GM18517 (cell line): ENCODE measurements at regions not wholly inside any gene's neighbourhood (a gene's known extent, or its start where the extent isn't known, plus 50 kb on each side); places are given as distances from the start of the nearest gene placed in this dataset.
A peak's percentile ranks its signal among the peaks of the same experiment; 100 is the strongest.

Experiments used
- ATAC-seq: cut with Tn5 transposase; IDR thresholded peaks from one replicate; pipeline ENCODE4 v1.9.1; 2021; ENCODE audit warnings: mild to moderate bottlenecking, moderate library complexity; ENCODE audit not compliant: unreplicated experiment

DNA sequence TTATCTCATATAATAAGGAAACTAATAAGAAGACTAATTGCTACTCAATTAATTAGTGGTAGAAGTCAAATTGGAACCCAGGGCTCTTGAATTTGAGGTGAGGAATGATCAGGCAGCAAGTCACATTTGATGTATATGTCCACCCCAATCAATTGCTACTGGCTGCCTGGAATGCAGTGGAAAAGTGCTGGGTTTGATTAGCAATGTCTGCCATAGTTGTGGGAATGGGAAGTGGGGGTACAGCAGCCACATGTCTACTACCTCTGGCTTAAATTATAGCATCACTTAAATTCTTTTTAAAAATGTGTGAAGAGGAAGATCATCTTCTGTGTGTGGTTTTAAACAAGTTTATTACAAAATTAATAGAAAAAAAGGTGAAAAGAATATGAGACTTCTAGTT lies 50.8 kb upstream of the NAV2 start:
- no peak for ATAC-seq

DNA sequence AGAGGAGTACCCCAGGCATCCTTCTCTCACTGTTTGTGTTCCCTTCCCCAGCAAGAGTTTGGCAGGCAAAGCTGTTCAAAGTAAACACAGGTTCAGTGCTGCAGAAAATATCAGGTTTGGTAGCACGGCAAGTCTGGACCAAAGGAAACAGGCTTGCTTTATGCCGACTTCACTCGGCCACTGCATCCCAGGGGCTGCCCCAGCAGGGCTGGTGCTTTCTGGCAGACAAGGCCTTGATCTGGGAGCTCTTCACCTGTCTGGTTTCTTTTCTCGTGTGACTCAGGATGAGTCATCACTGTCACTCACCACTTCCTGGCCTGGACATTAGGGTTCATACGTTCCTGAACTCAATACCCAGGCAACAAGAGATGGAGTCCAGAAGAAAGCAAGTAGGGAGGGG lies 52.6 kb upstream of the NAV2 start:
- ATAC-seq, result peak; percentile 100

DNA sequence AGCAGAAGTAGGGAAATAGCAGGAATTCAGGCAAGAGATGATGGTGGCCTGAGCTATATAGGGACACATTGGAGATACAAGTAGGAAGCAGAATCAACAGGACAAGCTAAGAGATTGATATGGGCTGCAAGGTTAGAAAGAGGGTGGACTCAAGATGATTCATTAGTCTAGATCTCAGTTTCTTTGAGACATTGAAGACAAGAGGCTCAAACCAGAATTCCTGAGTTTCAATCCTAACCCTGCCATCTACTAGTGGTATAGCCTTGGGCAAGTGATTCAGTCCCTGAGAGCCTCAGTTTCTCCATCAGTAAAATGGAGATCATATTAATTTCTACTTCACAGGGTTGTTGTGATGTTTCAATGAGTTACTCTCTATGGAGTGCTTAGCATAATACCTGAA lies 53.1 kb upstream of the NAV2 start:
- ATAC-seq, result no peak

DNA sequence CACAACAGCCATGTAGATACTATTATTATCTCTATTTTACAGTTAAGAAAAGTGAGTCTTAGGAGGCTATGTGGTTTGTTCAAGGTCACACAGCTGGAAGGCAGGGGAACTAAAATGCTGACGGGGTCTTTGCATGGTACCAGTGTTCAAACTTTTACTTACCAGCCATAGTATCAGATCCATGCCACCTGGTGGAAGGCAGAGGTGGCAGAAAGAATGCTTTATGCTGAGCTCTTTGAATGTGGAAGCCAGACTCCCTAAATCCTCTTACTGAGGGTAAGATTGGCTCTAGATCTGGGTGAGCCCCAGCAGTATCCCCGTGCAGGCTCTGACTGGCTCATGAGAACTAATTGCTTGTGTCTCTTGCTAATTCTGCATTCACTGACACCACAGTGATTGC lies 54.3 kb upstream of the NAV2 start:
- no peak for ATAC-seq

DNA sequence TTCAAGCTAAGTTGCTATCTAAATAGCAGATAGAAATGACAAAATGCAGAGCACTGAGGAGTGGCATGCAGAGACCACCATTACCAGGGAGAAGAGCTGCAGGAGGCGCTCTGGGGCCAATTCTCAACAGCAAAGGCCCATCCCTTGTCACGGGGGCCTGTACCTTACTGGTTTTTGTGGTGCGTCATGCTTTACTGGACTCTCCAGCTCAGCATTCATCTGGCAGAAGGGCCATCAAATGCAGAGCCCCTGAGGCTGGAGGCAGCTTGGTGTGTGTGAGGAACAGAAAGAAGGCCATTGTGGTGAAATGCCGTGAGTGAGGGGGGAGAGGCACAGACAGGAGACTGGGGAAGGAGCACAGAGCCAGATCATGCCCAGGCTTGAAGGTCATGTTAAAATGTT lies 56.5 kb upstream of the NAV2 start:
- no peak for ATAC-seq

DNA sequence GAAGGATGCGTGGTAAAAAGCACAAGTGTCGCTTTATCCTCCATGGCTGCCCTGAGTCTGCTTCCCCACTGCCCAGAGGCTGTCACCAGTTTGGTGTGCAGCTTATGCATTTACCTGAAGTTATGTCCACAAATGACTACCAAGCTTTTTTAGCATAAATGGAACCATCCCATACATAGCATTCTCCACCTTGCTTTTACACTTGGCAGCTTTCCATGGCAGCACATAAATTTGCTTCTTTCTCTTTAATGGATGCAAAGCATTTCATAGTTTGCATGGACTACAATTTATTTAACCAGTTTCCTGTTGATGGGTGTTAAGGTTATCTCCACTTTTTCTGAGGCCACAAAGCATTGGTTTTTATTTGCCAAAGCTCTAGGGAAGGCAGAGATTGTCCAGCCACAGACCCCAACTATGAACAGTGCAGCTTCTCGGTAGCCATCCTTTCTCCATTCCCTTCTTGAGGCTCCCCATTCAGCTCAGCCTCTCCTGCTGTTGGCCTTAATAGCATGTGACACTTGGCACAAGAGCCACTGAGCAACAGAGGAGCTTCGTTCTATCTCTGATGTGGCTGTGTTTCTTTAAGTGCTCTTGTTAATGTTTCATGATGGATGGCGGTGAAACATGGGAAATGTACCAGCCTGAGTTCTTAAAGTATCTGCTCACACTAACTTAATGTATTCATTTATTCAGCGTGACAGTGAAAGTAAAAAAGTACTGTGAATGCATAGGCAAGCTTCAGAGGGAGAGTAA lies 59.8 kb upstream of the NAV2 start:
- ATAC-seq, result no peak

DNA sequence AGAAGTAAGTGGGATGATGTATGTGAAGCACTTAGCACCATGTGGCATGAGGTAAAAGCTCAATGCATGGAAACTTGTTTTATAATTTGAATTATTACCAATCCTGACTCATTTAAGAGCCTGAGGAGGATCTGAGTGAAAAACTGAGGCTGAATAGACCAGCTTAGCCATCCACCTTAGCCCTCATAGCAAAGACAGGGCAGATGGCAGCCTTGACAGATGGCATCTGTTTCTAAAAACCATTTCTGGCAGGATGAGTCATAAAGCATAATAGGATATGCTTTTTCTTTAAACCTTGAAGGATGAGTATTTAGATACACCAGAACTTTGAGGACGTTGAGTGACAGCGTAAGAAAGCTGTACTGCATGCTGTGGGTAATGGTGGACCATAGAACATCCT lies 61.0 kb upstream of the NAV2 start:
- ATAC-seq, result no peak

DNA sequence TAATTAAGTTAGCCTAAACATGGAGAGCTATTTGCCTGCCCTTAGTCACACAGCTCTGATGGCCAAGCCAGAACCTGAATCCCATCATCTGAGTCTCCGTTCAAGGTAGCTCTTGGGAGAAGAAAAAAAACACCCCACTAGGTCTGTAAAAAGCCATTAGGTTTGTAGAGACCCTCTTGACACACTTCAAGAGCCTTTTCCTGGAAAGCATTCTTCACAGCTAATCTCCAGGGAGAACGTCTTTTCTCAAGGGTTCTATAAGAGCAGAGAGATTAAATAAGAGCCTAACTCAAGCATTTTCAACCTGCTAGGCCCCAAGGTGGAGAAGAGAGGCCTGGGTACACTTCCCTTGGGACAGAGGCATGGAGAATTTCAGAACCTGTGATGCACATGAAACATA lies 61.6 kb upstream of the NAV2 start:
- no peak for ATAC-seq

DNA sequence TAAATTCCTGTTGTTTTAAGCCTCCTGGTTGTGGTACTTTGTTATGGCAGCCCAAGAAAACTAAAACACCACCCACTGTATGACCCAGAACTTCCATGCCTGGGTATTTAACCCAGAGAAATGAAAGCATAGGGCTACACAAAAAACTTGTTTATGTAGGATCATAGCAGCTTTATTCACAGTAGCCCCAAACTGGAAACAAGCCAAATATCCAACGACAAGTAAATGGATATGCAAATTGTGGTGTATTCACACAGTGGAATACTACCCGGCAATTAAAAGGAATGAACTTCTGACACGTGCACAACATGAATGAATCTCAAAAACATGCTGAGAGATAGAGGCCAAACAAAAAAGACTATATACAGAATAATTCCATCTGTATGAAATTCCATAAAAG lies 62.2 kb upstream of the NAV2 start:
- no peak for ATAC-seq

DNA sequence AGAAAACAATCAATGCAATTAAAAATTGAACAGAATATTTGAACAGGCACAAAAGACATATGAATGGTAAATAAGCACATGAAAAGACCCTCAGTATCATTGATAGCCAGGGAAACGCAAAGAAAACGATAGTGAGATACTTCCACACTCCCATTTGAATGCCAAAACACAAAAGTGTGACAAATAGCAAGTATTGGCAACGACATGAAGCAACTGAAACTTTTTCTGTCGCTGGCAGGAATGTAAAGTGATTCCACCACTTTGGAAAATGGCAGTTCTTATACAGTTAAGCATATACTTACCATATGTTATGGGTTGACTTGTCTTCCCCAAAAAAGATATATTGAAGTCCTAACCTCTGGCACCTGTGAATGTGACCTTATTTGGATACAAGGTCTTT lies 62.9 kb upstream of the NAV2 start:
- no peak for ATAC-seq

DNA sequence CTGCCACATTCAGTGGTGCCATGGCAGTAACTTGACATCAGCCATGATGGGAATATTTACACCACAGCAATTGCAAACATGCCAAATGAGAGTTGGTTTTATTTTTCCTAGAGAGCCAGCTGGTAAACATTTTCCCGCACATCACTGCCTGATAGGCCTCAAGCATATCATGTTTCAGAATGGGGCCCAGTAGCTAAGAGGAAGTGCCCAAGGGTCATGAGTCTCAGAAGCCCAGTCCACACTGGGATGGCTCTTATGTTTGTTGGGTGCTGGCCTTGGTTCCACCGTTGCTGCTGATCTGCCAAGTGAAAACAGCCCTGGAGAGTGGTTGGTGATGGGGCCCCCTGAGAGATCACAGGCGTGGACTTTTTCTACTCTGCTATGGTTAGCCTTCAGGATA lies 64.3 kb upstream of the NAV2 start:
- ATAC-seq, result no peak

DNA sequence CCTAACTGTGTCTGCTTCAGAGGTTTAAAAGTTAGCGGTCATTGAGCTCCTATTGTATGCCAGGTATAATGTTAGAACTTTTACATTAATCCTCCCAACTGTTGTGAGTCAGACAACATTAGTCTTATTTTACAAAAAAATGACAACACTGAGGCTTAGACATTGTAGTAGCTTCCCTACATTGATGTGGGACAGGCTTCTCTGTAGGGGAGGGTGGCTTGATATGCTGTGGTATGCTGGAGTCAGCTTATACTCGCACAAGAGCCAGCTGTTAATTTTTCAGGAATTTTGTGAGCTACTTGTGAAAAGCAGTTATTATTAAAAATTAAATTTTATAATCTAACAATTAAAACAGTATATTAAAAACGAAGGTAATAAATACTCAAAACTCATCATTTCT lies 64.8 kb upstream of the NAV2 start:
- ATAC-seq, result no peak

DNA sequence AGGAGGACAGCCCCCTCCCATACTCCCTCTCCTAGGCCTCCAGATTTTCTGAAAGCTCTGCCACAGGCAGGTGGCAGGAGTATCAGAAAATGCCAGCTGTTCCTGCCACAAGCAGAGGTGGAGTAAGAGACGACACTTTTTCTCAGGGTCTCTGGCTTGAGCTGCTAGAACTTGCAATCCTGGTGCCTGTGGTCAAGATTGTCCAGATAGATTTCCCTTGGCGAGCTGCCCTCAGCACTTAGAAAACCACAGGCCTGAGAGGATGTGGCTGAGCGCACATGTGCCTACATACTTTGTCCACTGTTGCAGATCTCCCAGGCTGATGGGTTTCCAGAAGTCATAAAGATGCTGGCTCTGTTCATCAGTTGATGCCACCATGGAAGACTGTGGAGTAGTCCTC lies 65.7 kb upstream of the NAV2 start:
- no peak for ATAC-seq

DNA sequence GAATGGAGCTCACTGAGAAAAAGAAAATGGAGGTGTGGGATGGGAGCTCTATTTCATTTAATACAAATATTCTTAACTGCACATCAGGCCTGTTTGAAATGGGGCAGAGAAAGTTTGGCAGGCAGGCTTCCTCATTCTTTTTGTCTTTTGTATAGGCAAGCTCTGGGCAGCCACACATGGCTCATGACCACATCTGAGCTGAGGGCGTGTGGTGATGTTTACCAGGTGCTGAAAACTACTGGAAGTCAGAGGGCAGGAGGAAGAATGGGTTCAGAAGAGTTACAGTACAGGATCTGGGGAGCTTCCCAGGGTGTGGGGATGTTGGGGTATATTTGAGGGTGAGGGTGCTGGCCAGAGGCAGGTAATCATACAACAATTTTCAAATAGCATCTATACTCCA lies 66.3 kb upstream of the NAV2 start:
- ATAC-seq, result no peak

DNA sequence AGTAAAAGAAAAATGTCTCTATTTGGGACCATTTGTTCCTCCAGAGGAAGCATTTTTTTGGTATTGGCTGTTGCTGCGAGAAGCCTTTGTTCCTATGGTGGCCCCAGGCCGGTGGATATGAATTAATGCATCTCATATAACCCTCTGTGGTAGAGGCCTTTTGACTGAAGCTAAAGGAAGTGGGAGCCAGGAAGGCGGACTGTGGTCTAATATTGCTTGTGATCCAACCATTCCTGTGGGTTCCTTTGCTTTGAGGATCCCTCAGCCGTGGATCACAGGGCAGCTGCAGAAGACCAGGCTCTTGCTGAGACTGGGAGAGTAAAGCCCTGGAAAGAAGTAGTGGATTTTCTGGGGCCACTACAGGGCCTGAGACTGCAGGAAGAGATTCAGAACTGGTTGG lies 68.3 kb upstream of the NAV2 start:
- no peak for ATAC-seq

DNA sequence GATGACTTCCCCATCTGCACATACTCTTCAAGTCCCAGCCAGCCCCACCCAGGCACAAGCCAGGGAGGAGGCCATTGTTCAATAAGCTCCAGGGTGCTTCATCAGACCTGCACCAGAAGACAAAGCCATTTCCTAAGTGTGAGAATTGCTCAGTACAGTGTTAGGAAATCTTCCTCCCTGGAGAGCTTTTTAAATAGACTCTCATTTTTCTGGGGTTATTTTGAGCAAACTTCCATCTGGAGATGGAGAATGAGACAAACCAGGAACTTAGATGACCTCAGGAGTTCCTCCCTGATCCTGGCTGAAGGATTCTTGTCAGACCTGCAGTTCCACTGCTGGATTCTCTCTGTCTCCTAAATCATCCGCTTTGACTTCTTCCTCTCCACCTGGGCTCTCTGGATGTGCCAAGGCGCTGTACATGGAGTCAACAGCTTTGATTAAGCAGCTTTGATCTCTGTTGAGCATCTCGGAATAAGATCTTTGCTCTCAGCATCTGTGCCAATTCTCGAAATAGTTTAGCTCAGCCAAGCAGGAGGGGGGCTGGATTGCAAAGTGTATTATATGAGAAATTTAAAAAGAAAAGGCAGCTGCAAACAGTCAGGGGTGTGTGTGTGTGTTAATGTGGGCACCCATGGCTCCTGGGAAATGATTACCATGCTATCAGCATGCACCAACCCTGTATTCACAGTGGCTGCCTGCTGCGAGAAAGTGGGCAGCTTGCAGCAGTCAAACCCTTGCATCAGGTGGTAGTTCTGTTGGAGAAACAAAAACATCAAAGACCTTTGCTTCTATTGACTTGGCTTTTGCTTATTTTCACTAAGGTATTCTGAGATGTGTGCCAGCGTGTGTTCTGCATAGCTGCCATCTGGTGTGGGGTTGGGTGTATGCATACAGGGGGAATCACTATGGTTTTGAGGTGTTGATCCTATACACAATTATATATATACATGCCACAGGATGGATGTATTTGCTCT lies 70.2 kb upstream of the NAV2 start:
- ATAC-seq, result no peak

DNA sequence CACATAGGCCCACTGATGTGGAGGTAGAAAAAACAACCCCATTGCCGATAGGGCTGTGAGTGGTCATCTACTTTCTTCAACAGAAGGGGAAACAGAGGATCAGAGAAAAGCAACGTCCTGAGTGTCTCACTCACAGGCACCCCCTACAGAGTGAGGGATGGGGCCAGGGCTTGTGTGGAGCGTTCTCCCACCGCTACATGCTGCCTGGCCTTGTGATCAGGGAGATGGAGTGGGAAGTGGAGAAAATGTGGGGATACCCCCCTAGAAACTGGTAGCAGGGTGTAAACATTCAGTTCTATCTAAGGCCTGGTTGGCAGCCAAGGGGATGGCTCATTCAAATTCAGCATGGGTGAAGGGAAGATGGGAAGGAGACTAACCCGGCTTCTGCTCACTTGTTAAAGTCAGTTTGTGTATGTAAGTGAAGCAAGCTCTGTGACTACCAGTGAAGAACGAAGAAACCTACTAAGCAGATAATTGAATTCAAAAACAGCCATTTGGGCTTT lies 73.0 kb upstream of the NAV2 start:
- no peak for ATAC-seq

DNA sequence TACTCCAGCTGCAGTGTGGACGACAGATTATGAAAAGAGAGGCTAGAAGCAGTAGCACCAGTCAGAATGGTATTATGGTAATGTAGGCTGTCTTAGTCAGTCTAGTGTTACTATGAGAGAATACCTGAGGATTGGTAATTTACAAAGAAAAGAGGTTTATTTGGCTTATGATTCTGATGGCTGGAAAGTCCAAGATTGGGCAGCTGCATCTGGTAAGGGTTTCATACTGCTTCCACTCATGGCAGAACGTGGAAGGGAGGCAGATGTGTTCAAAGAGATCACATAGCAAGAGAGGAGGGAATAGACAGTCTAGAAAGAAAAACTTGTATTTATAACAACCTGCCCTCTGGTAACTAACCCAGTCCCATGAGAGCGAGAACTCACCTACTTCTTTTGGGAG lies 77.3 kb upstream of the NAV2 start:
- ATAC-seq, result no peak

DNA sequence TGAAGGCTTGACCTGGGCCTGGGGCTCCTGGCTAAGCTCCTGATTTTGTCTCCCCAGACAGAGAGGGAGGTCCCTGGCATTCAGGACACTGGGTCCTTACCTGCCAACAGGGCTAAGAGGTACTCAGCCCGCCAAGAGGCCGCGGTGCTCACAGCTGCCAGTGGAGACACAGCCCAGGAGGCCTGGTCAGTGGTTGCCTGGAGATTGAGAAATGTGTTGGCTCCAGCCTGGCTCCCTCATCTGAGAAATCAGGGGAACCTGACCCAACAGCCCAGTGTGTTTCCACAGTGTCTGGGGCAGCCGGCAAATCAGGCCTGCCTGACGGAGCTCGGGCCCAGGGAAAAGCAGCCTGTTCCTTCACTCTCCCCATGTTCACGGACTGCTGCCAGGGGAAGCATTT lies 79.4 kb upstream of the NAV2 start:
- no peak for ATAC-seq

DNA sequence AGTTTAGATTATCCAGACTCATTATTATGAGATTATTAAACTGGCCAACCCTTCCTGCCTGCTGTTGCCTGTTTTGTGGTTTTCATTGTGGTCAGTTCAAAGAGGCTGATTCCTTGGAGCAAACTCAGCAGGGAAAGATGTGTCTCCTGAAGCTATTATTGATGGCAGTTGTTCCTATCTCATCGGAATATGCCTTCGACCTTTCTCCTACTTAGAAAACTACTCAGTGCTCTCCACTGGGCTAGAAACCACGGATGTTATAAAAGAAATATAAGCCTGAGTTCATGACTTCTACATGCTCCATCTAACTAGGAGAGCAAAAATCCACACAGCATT lies 80.2 kb upstream of the NAV2 start:
- no peak for ATAC-seq

DNA sequence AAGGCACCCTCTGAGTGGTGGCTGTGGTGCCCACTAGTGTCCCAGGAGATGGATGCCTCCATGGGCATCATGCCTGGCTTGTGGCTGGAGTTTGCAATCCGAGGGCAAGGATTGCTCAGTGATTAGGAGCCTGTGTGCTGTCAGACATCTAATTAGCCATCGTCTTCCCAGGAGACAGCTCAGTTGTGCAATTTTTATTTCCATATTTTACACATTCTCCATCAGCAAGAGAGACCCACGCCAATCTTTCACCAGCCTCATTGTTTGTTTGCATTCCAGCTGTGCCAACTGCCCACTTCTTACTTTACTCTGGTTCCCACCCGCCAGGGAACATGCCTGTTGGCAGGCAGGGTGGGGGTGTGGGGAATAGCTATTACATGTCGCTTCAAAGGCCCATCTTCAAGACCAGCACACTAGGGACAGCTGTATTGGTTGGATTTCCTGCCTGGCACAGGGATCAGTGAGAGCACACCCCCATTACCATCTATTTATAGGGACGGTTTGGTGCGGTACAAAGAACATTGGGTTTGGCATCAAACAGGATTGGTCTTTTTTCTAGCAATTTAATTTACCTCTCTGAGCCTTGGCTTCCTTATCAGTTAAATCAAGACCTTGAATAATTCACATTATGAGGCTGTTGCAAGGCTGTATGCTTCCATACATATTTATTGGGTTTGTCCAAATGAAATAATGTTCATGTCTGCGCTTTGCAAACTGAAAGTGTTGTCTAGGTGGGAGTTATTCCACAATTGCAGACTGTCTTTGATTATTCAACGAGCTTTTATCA lies 80.7 kb upstream of the NAV2 start:
- no peak for ATAC-seq
